Skin of body (tissue), 1 donor: ENCODE measurements at regions not wholly inside any gene's neighbourhood (a gene's known extent, or its start where the extent isn't known, plus 50 kb on each side); places are given as distances from the start of the nearest gene placed in this dataset.

Experiments
- DNase-seq: peaks from one replicate; lab custom pipeline; 2025; lab: John Stamatoyannopoulos, UW

- DNase-seq = no peak
Observed at GRCh38 chr4:121227341-121227792, 63.2 kb upstream of the TNIP3 start.

DNA sequence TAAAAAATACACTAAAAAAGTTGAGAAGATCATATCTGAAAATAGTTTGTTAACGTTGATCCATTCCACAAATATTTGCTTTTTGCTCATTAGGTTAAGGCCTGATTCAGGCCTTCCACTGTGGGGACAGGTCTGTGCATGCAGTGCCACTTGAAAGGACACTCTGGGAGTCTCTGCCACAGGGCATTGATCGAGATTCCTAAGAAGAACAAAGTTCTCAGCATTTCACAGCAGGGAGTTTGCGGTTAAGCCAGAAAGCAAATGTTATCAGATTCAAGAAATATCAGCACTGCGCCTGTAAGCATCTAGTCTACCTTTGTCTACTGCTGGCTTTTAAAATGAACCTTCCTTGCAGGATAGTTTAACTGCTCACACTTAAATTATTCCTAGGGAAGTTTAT lies 62.2 kb upstream of the TNIP3 start:
- no peak for DNase-seq

GRCh38 chr4:121221608-121222007 lies 57.5 kb upstream of the TNIP3 start:
- DNase-seq = no peak

DNA sequence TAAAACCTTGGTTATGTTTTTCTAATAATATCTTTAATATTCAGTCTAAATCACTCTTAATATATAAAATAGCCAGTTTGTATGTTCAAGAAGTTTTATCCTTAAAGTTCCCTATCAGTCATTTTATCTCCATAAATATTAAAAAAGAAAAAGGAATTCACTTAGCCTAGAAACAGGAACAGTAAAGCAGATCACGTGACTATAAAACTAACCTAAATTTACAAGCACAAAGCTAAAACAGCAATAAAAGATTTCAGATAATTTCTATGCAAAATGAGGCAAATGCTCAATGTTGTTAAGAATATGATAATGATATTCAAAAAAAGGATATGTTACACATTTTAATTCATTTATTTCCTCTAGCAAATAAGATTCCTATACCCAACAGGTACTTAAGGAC lies 57.1 kb upstream of the TNIP3 start:
- DNase-seq = no peak

GRCh38 chr4:121220698-121221097 lies 56.6 kb upstream of the TNIP3 start:
- no peak for DNase-seq

- peak; percentile 45 for DNase-seq
Observed at GRCh38 chr4:121219227-121219626, 55.1 kb upstream of the TNIP3 start.

GRCh38 chr4:121217351-121217750 lies 53.2 kb upstream of the TNIP3 start:
- peak; percentile 84 for DNase-seq

- no peak for DNase-seq
Observed at GRCh38 chr4:121216461-121216860, 52.3 kb upstream of the TNIP3 start.

GRCh38 chr4:121213940-121214339 lies 49.8 kb upstream of the TNIP3 start:
- no peak for DNase-seq
